Loucy (cell line): ENCODE measurements at regions not wholly inside any gene's neighbourhood (a gene's known extent, or its start where the extent isn't known, plus 50 kb on each side); places are given as distances from the start of the nearest gene placed in this dataset.

Source experiments
- CTCF ChIP-seq: fragments of 200-600 bp; sonication (generic); conservative IDR thresholded peaks from 2 replicates; pipeline ENCODE4 v1.5.1; 2014; ENCODE audit warnings: mild to moderate bottlenecking, antibody characterized with exemption, low read length
- EZH2phosphoT487 ChIP-seq: fragments of 200-600 bp; IDR thresholded peaks from 2 replicates; pipeline ENCODE4 v1.6.1; 2018; ENCODE audit warnings: antibody characterized with exemption, mild to moderate bottlenecking, moderate library complexity, borderline replicate concordance

DNA sequence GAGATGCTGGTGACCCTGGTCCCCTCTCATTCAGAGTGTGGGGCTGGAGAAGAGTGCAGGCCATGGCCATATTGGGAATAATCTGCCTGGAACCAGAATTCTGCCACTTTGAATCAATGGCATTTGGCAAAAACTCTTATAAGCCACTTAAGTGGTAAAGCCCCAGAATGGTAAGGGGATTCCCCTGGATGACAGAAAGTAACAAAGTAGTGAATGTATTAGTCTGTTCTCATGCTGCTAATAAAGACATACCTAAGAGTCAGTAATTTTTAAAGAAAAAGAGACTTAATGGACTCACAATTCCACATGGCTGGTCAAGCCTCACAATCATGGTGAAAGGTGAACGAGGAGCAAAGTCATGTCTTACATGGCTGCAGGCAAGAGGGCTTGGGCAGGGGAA, 248.6 kb downstream of the SH2D4B start:
- TF ChIP-seq CTCF: no peak
- TF ChIP-seq EZH2phosphoT487: no peak
